ENCODE measurements at regions not wholly inside any gene's neighbourhood (a gene's known extent, or its start where the extent isn't known, plus 50 kb on each side); places are given as distances from the start of the nearest gene placed in this dataset.

DNA sequence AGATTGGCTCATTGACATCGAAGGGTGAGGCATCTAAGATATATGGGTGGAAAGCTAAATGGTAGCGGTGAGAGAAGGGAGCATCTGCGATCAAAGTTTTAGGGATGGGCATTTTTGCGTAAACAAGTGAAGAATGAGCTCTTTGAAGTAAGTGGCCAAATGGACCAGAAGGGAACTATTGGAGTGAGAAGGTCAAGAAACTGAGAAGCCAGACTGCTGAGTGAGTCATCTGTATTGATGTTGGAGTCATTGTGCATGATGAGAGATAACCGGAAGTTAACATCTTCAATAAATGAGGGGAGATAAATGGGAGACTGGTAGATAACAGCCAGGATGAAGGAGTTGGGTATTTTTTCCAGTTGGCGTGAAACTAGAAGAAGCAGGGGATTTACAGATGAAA, 271.9 kb upstream of the PDE3A start:
- ChIA-PET RAD21 (ENCODE audit: low non-redundant PET in 1 of 2, low total read pairs in 2 of 2, uncharacterized antibody in 2 of 2, unreplicated experiment in 2 of 2) (no interaction called here), POLR2A (no interaction called here), CTCF (no interaction called here)
- Histone ChIP-seq H3K27me3 (ENCODE audit: insufficient read depth, low read length) (no peaks in the 10 kb centered on the region), H3K4me1 (ENCODE audit: control insufficient read depth in 1 of 2, insufficient read depth in 2 of 2, low read length in 2 of 2) (no peaks in the 10 kb centered on the region), H3K9ac (ENCODE audit: low read length) (no peak overlapping the region), H3K79me2 (ENCODE audit: insufficient read depth, low read length) (no peaks in the 10 kb centered on the region), H3K9me3 (ENCODE audit: control insufficient read depth in 1 of 2, insufficient read depth in 1 of 2, low read depth in 1 of 2, low read length in 2 of 2) (no peaks in the 10 kb centered on the region), H2AFZ (ENCODE audit: low read depth, low read length, poor library complexity, severe bottlenecking) (no peak overlapping the region), H3K4me3 (replicated peaks in 1 of 2; ENCODE audit: low read depth in 1 of 2, low read length in 2 of 2) (no peak overlapping the region), H3K9me2 (ENCODE audit: insufficient read depth) (no peaks in the 10 kb centered on the region), H3K4me2 (ENCODE audit: low read length) (no peak overlapping the region), H3K36me3 (ENCODE audit: control insufficient read depth in 1 of 2, insufficient read depth in 2 of 2, low read length in 2 of 2) (no peaks in the 10 kb centered on the region), H3K27ac (ENCODE audit: low read depth, low read length) (no peak overlapping the region), H4K20me1 (ENCODE audit: insufficient read depth) (no peaks in the 10 kb centered on the region)
- intact Hi-C loops (cut with micrococcal nuclease) = no loop called here
- no peak for DNase-seq (ENCODE audit: low read depth, low spot score)
- ATAC-seq = no peak
- BruUV-seq (replicated peaks) = no TSS peak
- no peak for TF ChIP-seq ZFX (IDR thresholded peaks at IDR 0.05)
- TF ChIP-seq YY1 (IDR thresholded peaks at IDR 0.05; ENCODE audit: extremely low read depth, insufficient replicate concordance, low read depth, low read length) = no peak
- no peak for TF ChIP-seq CEBPB (IDR thresholded peaks at IDR 0.05; ENCODE audit: low read depth)
- TF ChIP-seq, protein P1, sequence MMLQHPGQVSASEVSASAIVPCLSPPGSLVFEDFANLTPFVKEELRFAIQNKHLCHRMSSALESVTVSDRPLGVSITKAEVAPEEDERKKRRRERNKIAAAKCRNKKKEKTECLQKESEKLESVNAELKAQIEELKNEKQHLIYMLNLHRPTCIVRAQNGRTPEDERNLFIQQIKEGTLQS (IDR thresholded peaks at IDR 0.05) = no peak
- TF ChIP-seq, protein P2, sequence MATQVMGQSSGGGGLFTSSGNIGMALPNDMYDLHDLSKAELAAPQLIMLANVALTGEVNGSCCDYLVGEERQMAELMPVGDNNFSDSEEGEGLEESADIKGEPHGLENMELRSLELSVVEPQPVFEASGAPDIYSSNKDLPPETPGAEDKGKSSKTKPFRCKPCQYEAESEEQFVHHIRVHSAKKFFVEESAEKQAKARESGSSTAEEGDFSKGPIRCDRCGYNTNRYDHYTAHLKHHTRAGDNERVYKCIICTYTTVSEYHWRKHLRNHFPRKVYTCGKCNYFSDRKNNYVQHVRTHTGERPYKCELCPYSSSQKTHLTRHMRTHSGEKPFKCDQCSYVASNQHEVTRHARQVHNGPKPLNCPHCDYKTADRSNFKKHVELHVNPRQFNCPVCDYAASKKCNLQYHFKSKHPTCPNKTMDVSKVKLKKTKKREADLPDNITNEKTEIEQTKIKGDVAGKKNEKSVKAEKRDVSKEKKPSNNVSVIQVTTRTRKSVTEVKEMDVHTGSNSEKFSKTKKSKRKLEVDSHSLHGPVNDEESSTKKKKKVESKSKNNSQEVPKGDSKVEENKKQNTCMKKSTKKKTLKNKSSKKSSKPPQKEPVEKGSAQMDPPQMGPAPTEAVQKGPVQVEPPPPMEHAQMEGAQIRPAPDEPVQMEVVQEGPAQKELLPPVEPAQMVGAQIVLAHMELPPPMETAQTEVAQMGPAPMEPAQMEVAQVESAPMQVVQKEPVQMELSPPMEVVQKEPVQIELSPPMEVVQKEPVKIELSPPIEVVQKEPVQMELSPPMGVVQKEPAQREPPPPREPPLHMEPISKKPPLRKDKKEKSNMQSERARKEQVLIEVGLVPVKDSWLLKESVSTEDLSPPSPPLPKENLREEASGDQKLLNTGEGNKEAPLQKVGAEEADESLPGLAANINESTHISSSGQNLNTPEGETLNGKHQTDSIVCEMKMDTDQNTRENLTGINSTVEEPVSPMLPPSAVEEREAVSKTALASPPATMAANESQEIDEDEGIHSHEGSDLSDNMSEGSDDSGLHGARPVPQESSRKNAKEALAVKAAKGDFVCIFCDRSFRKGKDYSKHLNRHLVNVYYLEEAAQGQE (IDR thresholded peaks at IDR 0.05; ENCODE audit: low read depth) = no peak
- TF ChIP-seq, protein P3, sequence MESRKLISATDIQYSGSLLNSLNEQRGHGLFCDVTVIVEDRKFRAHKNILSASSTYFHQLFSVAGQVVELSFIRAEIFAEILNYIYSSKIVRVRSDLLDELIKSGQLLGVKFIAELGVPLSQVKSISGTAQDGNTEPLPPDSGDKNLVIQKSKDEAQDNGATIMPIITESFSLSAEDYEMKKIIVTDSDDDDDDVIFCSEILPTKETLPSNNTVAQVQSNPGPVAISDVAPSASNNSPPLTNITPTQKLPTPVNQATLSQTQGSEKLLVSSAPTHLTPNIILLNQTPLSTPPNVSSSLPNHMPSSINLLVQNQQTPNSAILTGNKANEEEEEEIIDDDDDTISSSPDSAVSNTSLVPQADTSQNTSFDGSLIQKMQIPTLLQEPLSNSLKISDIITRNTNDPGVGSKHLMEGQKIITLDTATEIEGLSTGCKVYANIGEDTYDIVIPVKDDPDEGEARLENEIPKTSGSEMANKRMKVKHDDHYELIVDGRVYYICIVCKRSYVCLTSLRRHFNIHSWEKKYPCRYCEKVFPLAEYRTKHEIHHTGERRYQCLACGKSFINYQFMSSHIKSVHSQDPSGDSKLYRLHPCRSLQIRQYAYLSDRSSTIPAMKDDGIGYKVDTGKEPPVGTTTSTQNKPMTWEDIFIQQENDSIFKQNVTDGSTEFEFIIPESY (IDR thresholded peaks at IDR 0.05; ENCODE audit: extremely low read depth, insufficient replicate concordance, low read length) = no peak
- TF ChIP-seq, protein P4, sequence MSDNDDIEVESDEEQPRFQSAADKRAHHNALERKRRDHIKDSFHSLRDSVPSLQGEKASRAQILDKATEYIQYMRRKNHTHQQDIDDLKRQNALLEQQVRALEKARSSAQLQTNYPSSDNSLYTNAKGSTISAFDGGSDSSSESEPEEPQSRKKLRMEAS (IDR thresholded peaks at IDR 0.05) = no peak
- no peak for TF ChIP-seq JUND (IDR thresholded peaks at IDR 0.05)
- TF ChIP-seq POLR2A (IDR thresholded peaks at IDR 0.05; ENCODE audit: borderline replicate concordance, extremely low read depth, insufficient read depth, insufficient read length) = no peak
